SIG-M5 treated with dmso at 0.1 percent for 504 hours (cell line): ENCODE measurements at regions not wholly inside any gene's neighbourhood (a gene's known extent, or its start where the extent isn't known, plus 50 kb on each side); places are given as distances from the start of the nearest gene placed in this dataset.
"Not testable (repeated sequence)": the region's sequence is repeated elsewhere in the genome, so short reads cannot be mapped to it uniquely, and the experiment has no call there.

ENCODE experiments used
- DNase-seq: peaks from one replicate; lab custom pipeline; 2025; ENCODE audit not compliant: unreplicated experiment; lab: John Stamatoyannopoulos, UW

- DNase-seq = no peak
These were observed 135.6 kb downstream of the TFCP2L1 start for GRCh38 chr2:121149384-121149783.

GRCh38 chr2:121150126-121150525 is 134.9 kb downstream of the TFCP2L1 start:
- DNase-seq = no peak

- no peak for DNase-seq
These were observed 134.3 kb downstream of the TFCP2L1 start for GRCh38 chr2:121150713-121151112.

GRCh38 chr2:121151311-121152109 is 133.5 kb downstream of the TFCP2L1 start:
- DNase-seq = peak; percentile 56

GRCh38 chr2:121152861-121153260 is 132.1 kb downstream of the TFCP2L1 start:
- DNase-seq = no peak

- DNase-seq = no peak
These were observed 131.5 kb downstream of the TFCP2L1 start for GRCh38 chr2:121153516-121153915.

GRCh38 chr2:121155502-121156056 is 129.4 kb downstream of the TFCP2L1 start:
- DNase-seq = no peak

- DNase-seq = not testable (repeated sequence)
These were observed 127.5 kb downstream of the TFCP2L1 start for GRCh38 chr2:121157481-121157880.

GRCh38 chr2:121159291-121160071 is 125.5 kb downstream of the TFCP2L1 start:
- no peak for DNase-seq

- no peak for DNase-seq
These were observed 124.6 kb downstream of the TFCP2L1 start for GRCh38 chr2:121160366-121160765.

- DNase-seq = no peak
These were observed 123.7 kb downstream of the TFCP2L1 start for GRCh38 chr2:121161272-121161671.

- no peak for DNase-seq
These were observed 122.1 kb downstream of the TFCP2L1 start for GRCh38 chr2:121162893-121163292.

- DNase-seq = no peak
These were observed 121.0 kb downstream of the TFCP2L1 start for GRCh38 chr2:121164042-121164441.

GRCh38 chr2:121165038-121165542 is 119.9 kb downstream of the TFCP2L1 start:
- no peak for DNase-seq
